GM19397 (cell line): ENCODE measurements at regions not wholly inside any gene's neighbourhood (a gene's known extent, or its start where the extent isn't known, plus 50 kb on each side); places are given as distances from the start of the nearest gene placed in this dataset.

Experiments
- ATAC-seq: cut with Tn5 transposase; IDR thresholded peaks from one replicate; pipeline ENCODE4 v1.9.1; 2021; ENCODE audit warnings: mild to moderate bottlenecking, moderate library complexity; ENCODE audit not compliant: unreplicated experiment

DNA sequence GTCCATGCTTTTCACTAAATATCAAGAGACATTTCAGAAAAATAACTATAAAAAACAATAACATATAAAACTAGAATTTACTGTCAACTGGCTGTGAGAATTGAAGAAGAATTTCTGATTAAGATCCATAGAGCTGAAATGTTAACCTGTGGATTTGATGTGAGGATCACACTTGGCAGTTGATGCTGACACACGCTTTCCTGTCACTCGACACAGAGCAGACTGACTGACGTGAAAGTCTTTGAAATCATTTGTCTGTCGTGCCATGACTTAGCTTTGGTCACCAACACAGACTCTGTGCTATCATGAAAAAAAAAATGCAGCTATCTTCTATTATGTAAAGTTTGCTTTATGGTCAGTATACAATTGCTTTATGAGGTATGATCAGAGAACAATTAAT is 706.0 kb upstream of the ZP4 start:
- ATAC-seq, result no peak

GRCh38 chr1:238592621-238593020 is 701.9 kb upstream of the ZP4 start:
- ATAC-seq, result no peak

- ATAC-seq, result no peak
Measured at GRCh38 chr1:238589843-238590435, 699.2 kb upstream of the ZP4 start.

GRCh38 chr1:238582816-238583215 is 692.1 kb upstream of the ZP4 start:
- no peak for ATAC-seq

GRCh38 chr1:238581332-238581731 is 690.6 kb upstream of the ZP4 start:
- no peak for ATAC-seq

DNA sequence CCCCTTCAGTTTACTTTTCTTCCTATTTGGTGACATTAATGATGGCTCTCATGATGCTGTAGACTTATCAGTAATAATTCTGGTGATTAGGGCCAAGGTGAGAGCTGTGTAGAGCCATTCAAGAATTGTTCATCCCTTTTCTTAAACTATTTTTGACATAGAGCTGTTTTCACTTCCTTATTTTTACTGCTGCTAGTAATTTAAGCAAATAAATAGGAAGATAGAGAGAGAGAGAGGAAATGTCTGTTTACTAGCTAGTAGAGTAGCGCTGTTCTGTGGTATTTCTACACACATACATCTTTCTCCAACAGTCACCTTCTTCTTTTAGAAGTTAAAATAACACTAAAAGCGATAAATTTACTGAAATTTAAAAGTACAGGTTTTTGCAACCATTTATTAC is 678.0 kb upstream of the ZP4 start:
- ATAC-seq, result no peak

- no peak for ATAC-seq
Measured at GRCh38 chr1:238562341-238562740, 671.6 kb upstream of the ZP4 start.

GRCh38 chr1:238558746-238559145 is 668.0 kb upstream of the ZP4 start:
- no peak for ATAC-seq

GRCh38 chr1:238558156-238558555 is 667.4 kb upstream of the ZP4 start:
- no peak for ATAC-seq

GRCh38 chr1:238552271-238552670 is 661.5 kb upstream of the ZP4 start:
- no peak for ATAC-seq

DNA sequence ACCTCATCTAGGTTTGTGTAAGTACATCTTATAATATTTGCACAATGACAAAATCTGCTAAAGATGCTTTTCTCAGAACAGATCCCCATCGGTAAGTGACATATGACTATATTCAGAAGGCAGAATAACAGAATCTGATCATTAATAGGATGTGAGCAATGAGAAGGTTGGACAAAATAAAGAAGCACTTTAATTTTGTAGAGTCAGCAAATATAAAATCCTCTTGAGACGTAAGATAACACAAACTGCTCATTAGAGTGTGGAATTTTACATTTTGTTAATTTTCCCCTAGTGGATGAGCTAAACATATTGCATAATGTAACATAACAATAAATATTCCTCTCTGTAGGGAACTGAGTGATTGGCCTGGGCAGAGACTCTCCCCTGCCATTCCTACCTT is 658.4 kb upstream of the ZP4 start:
- no peak for ATAC-seq

GRCh38 chr1:238546118-238546517 is 655.4 kb upstream of the ZP4 start:
- ATAC-seq, result no peak

DNA sequence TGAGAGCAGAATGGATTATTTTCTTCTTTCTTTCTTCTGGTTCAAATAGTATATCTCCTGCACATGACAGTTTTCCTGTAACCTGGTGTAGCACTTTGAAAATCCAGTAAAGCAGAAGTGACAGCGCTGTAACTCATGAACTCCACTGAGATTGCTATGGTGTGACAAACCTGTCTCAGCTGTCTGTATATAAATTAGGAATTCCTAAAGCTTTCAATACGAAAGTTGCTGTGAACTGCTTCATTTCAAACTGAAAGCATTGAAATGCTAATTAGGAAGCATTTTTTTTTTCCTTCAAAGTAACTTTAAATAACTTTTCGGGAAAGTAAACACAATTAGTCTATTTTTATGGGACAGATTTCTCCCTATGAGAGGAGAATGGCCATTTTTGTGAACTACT is 646.9 kb upstream of the ZP4 start:
- no peak for ATAC-seq

DNA sequence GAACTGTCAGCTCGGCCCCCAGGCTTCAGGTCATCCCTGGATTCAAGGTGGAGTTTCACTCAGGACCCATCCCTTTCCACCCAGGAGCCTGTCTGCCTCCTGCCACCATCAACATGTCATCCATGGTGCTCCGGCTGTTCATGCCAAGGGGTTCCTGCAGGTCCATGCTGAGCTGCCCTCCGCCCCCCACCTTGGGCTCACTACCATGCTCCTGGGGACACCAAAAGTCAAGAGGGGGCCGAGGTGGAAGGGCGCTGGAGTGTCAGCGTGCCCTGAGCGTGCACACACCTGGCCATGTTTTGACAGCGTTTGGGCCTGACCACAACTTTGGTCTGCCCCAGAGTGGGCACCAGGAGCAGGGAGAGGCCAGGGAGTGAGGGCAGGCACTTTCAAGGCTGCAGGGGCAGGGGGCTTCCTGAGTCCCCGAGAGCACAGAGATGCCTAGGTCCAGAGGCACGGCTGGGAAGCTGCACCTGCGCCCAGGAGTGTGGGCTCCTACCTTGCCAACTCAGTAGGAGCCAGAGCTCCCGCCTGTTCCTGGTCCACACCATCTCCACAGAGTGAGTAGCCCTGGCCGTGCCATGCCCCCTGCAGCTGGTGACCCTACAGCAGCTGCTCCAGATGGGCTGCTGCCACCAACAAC is 639.6 kb upstream of the ZP4 start:
- ATAC-seq, result no peak

- ATAC-seq, result no peak
Measured at GRCh38 chr1:238517711-238518110, 627.0 kb upstream of the ZP4 start.

DNA sequence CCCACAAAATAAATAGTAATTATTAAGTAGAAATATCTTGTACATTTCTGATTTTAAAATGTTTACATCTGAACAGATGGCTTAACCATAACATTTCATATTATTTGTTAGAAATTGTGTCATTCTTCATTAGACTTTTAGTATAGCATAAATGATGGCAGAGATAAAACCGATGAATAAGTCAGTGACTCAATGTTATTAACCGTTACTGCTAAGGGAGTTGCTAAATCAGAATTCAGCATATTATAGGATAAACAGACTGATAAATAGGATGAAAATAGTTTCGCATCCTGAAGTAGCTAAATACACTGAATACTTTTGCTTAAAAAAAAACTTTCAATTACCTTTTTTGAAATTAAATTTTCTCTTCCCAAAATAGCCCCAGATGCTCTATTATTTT is 610.6 kb upstream of the ZP4 start:
- ATAC-seq, result no peak

GRCh38 chr1:238499021-238499420 is 608.3 kb upstream of the ZP4 start:
- no peak for ATAC-seq

GRCh38 chr1:238492271-238492670 is 601.5 kb upstream of the ZP4 start:
- no peak for ATAC-seq

GRCh38 chr1:238491265-238491664 is 600.5 kb upstream of the ZP4 start:
- no peak for ATAC-seq

DNA sequence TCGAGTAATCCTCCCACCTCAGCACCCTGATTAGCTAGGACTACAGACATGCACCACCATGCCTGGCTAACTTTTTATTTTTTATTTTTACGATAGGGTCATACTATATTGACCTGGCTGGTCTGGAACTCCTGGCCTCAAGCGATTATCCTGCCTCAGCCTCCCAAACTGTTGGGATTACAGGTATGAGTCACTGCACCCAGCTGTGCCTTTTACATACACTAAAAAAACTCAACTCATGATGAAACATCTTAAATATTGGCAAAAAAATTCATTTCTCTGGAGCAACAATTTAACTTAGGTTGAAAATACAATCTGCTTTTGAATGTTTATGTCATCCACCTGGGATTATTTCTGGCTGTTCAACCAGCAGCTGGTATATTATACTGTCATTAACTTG is 598.3 kb upstream of the ZP4 start:
- ATAC-seq, result no peak

GRCh38 chr1:238488401-238488800 is 597.7 kb upstream of the ZP4 start:
- ATAC-seq, result no peak

DNA sequence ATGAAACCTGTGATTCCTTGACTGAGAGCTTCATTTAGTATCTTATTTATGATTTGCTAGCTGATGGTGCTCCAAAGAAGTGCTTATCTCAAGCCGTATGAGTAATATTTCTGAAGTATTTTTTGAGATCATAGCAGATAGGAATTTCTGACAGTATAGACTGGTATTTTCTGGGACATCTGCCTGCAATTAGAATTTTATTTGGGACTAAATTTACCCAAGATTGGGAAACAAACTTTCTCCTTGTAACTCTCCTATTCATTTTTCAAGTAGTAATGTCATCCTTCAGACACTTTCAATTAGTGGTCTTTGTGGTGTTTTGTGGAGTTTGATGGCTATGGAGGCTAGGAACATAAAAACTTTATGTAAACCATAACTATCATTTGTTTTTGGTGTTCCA is 597.2 kb upstream of the ZP4 start:
- no peak for ATAC-seq

DNA sequence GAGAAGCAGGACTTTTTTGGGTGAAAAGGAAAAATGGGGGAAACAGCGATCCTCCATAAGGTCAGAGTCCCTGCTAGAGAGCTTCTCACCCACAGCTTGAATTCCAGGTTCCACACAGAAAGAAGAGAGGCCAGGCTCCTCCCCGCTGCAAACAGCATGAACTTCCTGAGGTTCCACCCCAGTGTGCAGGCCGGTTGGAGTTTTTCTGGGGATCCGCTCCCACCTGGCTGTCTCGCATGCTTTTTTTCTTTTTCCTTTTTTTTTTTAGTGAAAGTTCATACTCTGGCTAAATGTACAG is 595.1 kb upstream of the ZP4 start:
- no peak for ATAC-seq
